GF-D8 (cell line): ENCODE measurements at regions not wholly inside any gene's neighbourhood (a gene's known extent, or its start where the extent isn't known, plus 50 kb on each side); places are given as distances from the start of the nearest gene placed in this dataset.
"Not testable (repeated sequence)": the region's sequence is repeated elsewhere in the genome, so short reads cannot be mapped to it uniquely, and the experiment has no call there.

Experiments
- DNase-seq: peaks from one replicate; lab custom pipeline; 2025; lab: John Stamatoyannopoulos, UW

- DNase-seq, result no peak
Measured at GRCh38 chr12:67534681-67535080, 113.9 kb upstream of the DYRK2 start.

GRCh38 chr12:67535176-67535575 is 113.4 kb upstream of the DYRK2 start:
- no peak for DNase-seq

- no peak for DNase-seq
Measured at GRCh38 chr12:67535971-67536370, 112.6 kb upstream of the DYRK2 start.

DNA sequence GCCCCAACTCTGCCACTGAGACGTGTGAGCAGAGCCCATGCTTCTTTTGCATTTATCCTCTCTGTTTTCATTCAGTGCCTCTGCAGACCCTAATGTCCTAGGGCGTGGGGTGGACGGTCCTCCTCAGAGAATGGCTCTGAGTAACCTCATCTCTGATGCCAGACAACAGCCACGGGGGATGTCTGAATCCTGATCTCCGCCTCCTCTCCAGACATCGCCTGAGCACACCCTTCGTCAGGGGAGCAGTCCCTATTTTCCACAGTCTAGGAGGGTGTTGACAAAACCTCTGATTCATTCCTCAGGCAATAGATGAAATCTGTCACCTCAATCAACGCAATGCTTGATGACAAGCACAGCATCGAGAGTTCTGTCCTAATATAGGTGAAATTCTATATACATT is 109.2 kb upstream of the DYRK2 start:
- DNase-seq, result no peak

GRCh38 chr12:67539946-67540345 is 108.6 kb upstream of the DYRK2 start:
- no peak for DNase-seq

DNA sequence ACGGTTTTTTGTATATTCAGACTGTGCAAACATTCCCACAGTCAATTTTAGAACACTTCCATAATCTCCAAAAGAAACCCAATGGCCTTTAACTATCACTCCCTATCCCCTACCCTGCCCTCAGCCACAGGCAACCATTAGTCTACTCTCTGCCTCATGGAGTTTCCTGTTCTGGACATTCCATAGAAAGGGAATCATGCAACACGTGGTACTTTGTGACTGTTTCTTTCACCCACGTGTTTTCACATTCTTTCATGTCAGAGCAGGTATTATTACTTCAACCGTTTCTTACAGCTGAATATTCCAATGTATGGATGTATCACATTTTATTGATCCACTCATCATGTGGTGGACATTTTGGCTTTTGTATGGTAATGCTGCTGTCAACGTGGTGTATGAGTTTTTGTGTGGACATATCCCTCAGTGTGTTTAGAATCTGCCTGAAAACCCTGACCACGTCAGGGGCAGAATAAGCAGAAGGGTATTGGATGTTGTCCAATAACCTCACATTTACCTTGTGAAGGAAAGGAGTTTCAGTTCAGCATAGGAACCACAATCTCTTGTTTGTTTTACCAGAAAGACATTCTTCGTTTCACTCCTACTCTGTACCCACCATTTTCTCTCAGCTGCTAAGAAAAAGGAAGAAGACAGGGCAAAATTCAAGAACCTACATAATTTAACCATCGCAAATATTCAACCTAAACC is 107.5 kb upstream of the DYRK2 start:
- no peak for DNase-seq

GRCh38 chr12:67541625-67541991 is 106.9 kb upstream of the DYRK2 start:
- DNase-seq, result no peak

DNA sequence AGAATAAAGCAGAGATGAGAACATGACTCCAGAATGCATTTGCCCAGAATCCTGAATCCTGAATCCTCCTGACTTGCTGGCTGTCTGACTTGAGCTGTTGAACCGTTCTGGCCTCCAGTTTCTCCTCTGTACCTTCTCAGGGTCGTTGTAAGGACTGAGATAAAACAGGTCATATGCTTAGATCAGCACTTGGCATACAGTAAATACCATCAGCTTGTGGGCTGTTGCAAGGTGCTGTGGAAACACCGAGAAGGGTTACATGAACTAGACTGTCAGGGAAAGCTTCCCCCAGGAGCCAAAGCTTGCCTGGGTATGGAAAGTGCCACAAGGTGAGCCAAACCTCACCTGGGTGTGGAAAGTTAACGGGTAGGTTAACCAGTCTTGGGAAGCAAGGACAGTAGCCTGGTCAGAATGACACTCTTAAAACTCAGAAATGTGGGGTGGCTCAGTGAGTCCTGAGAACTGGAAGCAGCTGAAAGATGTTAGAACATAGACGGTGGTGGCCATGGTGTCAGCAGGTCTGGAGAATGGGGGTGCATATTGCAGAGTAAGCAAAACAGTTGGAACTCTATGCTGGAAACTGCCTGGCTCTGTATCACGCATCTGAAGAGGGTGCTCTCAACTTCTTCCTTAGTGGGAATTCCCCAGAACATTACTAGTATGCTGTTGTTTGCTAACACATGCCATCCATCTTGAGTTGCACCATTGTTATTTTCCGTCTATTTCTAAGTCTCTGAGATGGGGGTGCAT is 105.3 kb upstream of the DYRK2 start:
- DNase-seq, result no peak

- no peak for DNase-seq
Measured at GRCh38 chr12:67545298-67545697, 103.2 kb upstream of the DYRK2 start.

- no peak for DNase-seq
Measured at GRCh38 chr12:67546746-67547145, 101.8 kb upstream of the DYRK2 start.

DNA sequence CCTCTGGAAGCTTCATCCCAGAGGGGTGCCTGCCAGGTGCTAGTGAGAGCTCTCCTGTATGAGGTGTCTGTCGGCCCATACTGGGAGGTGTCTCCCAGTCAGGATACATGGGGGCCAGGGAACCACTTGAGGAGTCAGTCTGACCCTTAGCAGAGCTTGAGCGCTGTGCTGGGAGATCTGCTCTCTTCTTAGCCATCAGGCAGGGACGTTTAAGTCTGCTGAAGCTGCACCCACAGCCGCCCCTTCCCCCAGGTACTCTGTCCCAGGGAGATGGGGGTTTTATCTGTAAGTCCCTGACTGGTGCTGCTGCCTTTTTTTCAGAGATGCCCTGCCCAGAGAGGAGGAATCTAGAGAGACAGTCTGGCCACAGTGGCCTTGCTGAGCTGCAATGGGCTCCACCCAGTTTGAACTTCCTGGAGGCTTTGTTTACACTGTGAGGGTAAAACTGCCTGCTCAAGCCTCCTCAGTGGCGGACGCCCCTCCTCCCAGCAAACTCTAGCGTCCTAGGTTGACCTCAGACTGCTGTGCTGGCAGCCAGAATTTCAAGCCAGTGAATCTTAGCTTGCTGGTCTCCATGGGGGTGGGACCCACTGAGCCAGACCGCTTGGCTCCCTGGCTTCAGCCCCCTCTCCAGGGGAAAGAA is 93.3 kb upstream of the DYRK2 start:
- not testable (repeated sequence) for DNase-seq

DNA sequence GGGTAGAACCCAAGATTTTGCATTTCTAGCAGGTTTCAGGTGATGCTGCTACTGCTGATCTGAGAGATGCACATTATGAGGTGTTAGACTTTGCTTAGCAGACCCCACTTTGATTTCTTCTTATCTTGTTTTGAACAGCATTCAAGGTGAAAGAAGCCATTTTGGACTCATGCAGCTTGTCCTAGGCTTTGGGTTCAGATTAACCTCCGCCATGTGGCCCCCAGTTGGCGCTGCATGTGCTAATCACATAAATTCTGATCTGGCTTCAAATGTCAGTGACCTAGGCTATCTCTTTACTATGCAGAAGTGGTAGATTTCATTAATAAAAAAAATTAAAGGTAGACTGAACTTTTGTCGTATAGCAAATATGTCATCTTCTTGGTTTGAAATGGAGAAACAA is 89.8 kb upstream of the DYRK2 start:
- DNase-seq, result no peak

GRCh38 chr12:67559751-67560150 is 88.8 kb upstream of the DYRK2 start:
- DNase-seq, result no peak

- DNase-seq, result no peak
Measured at GRCh38 chr12:67562513-67563287, 85.8 kb upstream of the DYRK2 start.

DNA sequence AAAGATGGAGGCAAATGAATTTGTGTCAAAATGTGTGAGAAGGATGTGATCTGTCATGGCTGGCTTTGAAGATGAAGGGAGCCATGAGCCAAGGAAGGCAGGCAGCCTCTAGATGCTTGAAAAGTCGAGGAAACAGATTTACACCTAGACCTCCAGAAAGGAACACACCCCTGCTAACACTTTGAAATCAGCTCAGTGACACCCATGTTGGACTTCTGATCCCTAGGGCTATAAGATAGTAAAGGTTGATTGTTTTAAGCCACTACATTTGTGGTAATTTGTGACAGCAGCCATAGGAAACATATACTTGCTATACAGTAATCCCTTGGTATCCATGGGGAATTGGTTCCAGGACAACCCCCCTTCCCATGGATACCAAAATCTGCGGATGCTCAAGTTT is 80.5 kb upstream of the DYRK2 start:
- no peak for DNase-seq

GRCh38 chr12:67572492-67572891 is 76.1 kb upstream of the DYRK2 start:
- DNase-seq, result no peak

DNA sequence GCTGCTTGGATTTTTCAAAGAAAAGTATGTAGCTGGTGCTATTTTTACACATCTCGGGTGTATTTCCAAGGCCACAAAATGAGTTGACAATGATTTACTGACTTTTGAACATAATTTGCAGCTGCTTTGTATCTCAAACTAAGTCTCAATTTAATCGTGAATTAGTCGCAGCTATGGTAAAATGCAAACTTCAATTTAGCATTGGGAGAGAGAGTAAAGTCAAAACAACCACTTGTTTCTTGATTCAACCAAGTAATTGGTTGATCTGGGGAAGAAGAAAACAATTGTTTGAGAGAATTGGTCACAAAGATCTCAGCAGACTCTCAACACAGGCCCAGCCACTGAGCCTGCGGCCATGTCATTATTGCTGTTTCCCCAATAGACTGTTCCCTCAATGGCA is 75.0 kb upstream of the DYRK2 start:
- no peak for DNase-seq

DNA sequence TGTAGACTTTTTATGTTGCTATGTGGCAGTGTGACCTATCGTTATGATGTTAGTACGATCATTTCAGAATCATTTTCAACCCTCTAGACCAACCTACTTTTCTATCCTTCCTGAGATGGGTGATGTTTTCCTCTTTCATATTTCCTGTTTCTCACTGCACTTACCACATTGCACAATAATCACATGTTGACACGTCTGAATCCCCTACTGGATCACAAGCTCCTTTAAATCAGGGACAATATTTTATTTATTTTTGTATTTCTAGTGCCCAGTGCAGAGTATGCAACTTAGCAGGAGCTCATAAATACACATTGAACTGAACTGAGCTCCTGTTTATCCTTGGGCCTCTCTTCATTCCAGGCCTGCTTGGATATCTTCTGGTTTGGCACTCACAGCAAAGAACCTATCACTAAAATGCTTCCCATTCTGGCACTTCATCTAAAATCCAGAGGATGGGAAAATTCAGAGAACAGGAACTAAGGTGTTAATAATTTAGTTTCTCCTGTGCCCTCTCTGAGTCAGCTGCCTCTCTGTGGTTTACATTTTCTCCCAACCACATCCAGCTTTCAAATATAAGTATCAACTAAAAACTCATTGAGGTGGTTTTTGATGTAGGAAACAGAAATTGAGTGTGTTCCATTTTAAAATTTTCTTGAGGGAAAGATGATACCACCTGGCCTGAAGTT is 69.4 kb upstream of the DYRK2 start:
- DNase-seq, result no peak

DNA sequence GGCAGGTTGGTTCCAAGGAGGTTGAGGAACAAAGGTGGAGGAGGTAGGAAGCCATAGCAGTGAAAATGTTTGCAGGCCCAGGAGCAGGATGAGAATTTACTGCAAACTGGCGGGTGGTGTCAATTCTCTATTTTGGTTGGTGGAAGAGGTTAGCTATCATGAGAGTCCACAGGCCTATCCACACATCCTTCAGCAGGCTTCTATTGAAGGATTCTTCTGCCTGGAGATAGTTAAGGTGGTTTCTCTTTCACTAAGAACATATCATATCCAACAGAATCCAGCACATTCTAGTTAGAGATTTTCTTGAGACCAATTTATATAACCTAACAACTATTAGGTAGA is 68.9 kb upstream of the DYRK2 start:
- no peak for DNase-seq

- DNase-seq, result no peak
Measured at GRCh38 chr12:67582238-67582834, 66.2 kb upstream of the DYRK2 start.

DNA sequence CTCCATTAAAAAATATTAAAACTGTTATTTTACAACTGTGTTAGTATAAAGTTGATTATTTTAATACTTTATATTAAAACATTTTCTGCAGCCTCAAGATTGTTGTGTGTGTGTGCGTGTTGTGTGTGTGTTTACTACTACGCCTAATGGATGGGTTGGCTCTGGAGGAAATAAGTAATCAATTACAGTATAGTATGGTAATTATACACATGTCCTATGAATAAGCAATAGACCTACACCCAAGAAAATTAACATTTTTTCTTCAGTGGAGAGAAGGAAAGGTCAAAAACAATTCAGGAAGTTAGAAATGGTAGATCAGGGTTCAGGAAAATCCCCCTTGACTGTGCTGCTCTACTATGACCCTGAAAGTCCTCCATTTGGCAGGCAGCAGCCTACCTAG is 65.7 kb upstream of the DYRK2 start:
- no peak for DNase-seq

- DNase-seq, result no peak
Measured at GRCh38 chr12:67586951-67587350, 61.6 kb upstream of the DYRK2 start.
